ENCODE measurements at regions not wholly inside any gene's neighbourhood (a gene's known extent, or its start where the extent isn't known, plus 50 kb on each side); places are given as distances from the start of the nearest gene placed in this dataset.

DNA sequence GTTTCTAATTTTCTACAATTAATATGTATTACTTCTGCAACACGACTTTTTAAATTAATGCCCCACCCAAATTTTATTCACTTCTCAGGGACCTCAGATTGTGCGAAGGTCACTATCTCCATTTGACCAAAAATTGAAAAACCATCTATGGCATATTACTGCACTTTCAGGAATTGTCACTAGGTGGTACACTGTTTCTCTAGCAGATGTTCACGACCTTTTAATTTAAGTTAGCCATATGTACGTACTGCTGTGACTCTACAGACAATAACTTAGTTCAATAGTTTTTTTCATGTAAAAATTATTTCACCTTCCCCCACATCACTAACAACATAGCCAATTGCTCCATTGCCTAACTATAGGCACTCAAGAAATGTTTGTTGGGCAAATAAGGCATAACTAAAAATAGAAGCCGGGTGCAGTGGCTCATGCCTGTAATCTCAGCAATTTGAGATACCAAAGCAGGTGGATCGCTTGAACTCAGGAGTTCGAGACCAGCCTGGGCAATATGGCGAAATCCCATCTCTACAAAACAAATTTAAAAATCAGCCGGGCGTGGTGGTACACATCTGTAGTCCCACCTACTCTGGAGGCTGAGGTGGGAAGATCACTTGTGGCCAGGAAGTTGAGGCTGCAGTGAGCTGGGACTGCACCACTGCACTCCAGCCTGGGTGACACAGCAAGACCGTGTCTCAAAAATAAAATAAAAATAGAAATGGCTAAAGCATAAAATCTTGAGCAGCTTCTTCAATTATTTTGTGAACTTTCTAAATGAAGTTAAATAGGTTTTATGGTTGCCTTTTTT is 75.7 kb upstream of the PKN2 start:
- no peaks in the 10 kb centered on the region for H3F3A ChIP-seq (ENCODE audit: insufficient read depth, low read length)
- H4K20me1 ChIP-seq (ENCODE audit: insufficient read depth, low read length), result no peaks in the 10 kb centered on the region
- no peak overlapping the region for H3K4me3 ChIP-seq (ENCODE audit: low read depth, low read length, poor library complexity, severe bottlenecking)
- H3K4me2 ChIP-seq (ENCODE audit: low read length), result no peak overlapping the region
- no peak overlapping the region for H2AFZ ChIP-seq (ENCODE audit: low read length)
- H3K36me3 ChIP-seq (ENCODE audit: insufficient read depth, low read length), result no peaks in the 10 kb centered on the region
- H3K27me3 ChIP-seq (ENCODE audit: insufficient read depth, low read length), result no peaks in the 10 kb centered on the region
- no peaks in the 10 kb centered on the region for H3K4me1 ChIP-seq (ENCODE audit: insufficient read depth, low read length, severe bottlenecking)
- no peak overlapping the region for H3K27ac ChIP-seq (ENCODE audit: low read depth, low read length, poor library complexity, severe bottlenecking)
- no peaks in the 10 kb centered on the region for H3K79me2 ChIP-seq (ENCODE audit: insufficient read depth, low read length)
- H3K9ac ChIP-seq (ENCODE audit: low read length), result no peak overlapping the region
- TF ChIP-seq, protein P1, sequence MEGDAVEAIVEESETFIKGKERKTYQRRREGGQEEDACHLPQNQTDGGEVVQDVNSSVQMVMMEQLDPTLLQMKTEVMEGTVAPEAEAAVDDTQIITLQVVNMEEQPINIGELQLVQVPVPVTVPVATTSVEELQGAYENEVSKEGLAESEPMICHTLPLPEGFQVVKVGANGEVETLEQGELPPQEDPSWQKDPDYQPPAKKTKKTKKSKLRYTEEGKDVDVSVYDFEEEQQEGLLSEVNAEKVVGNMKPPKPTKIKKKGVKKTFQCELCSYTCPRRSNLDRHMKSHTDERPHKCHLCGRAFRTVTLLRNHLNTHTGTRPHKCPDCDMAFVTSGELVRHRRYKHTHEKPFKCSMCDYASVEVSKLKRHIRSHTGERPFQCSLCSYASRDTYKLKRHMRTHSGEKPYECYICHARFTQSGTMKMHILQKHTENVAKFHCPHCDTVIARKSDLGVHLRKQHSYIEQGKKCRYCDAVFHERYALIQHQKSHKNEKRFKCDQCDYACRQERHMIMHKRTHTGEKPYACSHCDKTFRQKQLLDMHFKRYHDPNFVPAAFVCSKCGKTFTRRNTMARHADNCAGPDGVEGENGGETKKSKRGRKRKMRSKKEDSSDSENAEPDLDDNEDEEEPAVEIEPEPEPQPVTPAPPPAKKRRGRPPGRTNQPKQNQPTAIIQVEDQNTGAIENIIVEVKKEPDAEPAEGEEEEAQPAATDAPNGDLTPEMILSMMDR (IDR thresholded peaks at IDR 0.05; ENCODE audit: low read length), result peak; percentile 73
- TF ChIP-seq EZH2 (IDR thresholded peaks at IDR 0.05; ENCODE audit: borderline replicate concordance, low read length), result no peak
- H3K9me2 ChIP-seq (ENCODE audit: low read depth, low read length), result no peaks in the 10 kb centered on the region
- H3K9me3 ChIP-seq (ENCODE audit: low read length), result no peaks in the 10 kb centered on the region

DNA sequence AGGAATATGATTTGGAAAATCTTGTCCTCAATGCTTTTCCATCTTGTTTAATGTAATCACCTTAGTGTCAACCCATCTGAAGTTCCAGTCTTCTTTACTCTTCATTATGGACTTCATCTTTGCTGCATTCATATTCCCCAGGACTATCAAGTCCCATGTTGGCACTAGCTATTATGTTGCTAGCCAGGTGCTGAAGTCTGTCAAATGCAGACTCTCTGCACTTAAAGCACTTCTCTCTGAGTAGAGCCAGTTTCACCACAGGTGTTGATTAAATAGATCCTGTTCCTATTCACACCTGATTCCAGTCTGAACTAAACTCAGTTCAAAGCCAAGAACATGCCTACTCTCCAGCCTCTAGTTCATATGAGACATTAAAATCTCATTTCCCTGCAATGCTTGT is 75.0 kb upstream of the PKN2 start:
- Histone ChIP-seq H3K27me3 (ENCODE audit: insufficient read depth, low read length) (no peaks in the 10 kb centered on the region), H3K79me2 (ENCODE audit: insufficient read depth, low read length) (no peaks in the 10 kb centered on the region), H3K27ac (ENCODE audit: low read depth, low read length, poor library complexity, severe bottlenecking) (no peak overlapping the region), H3F3A (ENCODE audit: insufficient read depth, low read length) (no peaks in the 10 kb centered on the region), H3K4me3 (ENCODE audit: low read depth, low read length, poor library complexity, severe bottlenecking) (no peak overlapping the region), H4K20me1 (ENCODE audit: insufficient read depth, low read length) (no peaks in the 10 kb centered on the region), H2AFZ (ENCODE audit: low read length) (no peak overlapping the region), H3K9me3 (ENCODE audit: low read length) (no peaks in the 10 kb centered on the region), H3K9ac (ENCODE audit: low read length) (no peak overlapping the region), H3K9me2 (ENCODE audit: low read depth, low read length) (no peaks in the 10 kb centered on the region), H3K4me1 (ENCODE audit: insufficient read depth, low read length, severe bottlenecking) (no peaks in the 10 kb centered on the region), H3K36me3 (ENCODE audit: insufficient read depth, low read length) (no peaks in the 10 kb centered on the region), H3K4me2 (ENCODE audit: low read length) (no peak overlapping the region)
- TF ChIP-seq EZH2 (IDR thresholded peaks at IDR 0.05; ENCODE audit: borderline replicate concordance, low read length), result no peak
- TF ChIP-seq, protein P1 (IDR thresholded peaks at IDR 0.05; ENCODE audit: low read length), result no peak

GRCh38 chr1:88610687-88611086 is 73.4 kb upstream of the PKN2 start:
- H3K9me3 ChIP-seq (ENCODE audit: low read length), result no peaks in the 10 kb centered on the region
- H3K4me1 ChIP-seq (ENCODE audit: insufficient read depth, low read length, severe bottlenecking), result no peaks in the 10 kb centered on the region
- no peak overlapping the region for H3K27ac ChIP-seq (ENCODE audit: low read depth, low read length, poor library complexity, severe bottlenecking)
- H3F3A ChIP-seq (ENCODE audit: insufficient read depth, low read length), result no peaks in the 10 kb centered on the region
- H4K20me1 ChIP-seq (ENCODE audit: insufficient read depth, low read length), result no peaks in the 10 kb centered on the region
- no peak overlapping the region for H2AFZ ChIP-seq (ENCODE audit: low read length)
- no peak overlapping the region for H3K4me2 ChIP-seq (ENCODE audit: low read length)
- no peaks in the 10 kb centered on the region for H3K9me2 ChIP-seq (ENCODE audit: low read depth, low read length)
- H3K36me3 ChIP-seq (ENCODE audit: insufficient read depth, low read length), result no peaks in the 10 kb centered on the region
- H3K79me2 ChIP-seq (ENCODE audit: insufficient read depth, low read length), result no peaks in the 10 kb centered on the region
- H3K27me3 ChIP-seq (ENCODE audit: insufficient read depth, low read length), result no peaks in the 10 kb centered on the region
- TF ChIP-seq EZH2 (IDR thresholded peaks at IDR 0.05; ENCODE audit: borderline replicate concordance, low read length), result no peak
- TF ChIP-seq, protein P1 (IDR thresholded peaks at IDR 0.05; ENCODE audit: low read length), result no peak
- H3K4me3 ChIP-seq (ENCODE audit: low read depth, low read length, poor library complexity, severe bottlenecking), result no peak overlapping the region
- no peak overlapping the region for H3K9ac ChIP-seq (ENCODE audit: low read length)

Data from OCI-LY1 (cell line).